ENCODE measurements at regions not wholly inside any gene's neighbourhood (a gene's known extent, or its start where the extent isn't known, plus 50 kb on each side); places are given as distances from the start of the nearest gene placed in this dataset.

DNA sequence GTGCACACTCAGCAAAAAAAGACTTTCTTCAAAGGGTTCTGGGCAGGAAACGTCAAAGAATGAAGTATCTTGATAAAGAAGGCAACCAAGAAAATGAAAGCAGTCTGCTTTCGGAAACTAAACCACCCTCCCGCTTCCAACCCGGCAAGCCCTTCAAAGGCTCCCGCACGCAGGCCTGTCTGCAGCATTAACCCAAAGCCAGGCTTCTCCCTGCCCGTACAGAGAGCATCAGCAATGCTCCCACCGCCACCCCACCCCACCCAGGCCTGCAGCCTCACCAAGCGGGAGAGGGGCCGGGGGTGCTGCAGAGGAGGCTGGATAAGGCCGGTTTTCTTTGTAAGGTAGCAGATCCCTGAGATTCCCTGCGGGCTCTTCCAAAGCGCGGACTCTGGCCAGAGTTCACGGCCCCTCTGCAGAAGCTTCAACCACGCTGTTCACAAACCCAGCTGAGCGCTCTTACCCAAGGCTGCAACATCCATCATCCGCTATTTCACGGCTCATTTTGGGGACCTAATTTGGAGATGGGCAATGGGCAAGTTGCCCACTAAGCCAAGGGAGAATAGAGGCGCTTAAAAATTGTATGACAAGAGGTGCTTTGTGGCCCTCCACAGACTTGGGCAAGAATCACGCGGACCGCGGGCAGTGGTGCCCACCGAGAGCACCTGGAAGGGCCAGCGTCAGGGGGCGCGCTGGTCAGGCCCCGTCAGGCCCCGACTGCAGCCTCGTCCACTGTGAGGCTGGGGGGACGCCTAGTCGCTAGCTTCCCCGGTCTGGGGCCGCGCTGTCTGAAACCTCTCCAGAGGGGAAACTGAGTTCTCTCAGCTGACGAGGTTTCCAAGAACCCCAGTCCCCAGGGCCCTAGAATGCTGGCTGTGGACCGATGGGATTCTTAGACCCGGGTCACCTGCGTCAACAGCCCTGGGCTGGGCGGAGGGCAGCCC is 225.4 kb upstream of the ID2 start:
- DNase-seq, result no peak

DNA sequence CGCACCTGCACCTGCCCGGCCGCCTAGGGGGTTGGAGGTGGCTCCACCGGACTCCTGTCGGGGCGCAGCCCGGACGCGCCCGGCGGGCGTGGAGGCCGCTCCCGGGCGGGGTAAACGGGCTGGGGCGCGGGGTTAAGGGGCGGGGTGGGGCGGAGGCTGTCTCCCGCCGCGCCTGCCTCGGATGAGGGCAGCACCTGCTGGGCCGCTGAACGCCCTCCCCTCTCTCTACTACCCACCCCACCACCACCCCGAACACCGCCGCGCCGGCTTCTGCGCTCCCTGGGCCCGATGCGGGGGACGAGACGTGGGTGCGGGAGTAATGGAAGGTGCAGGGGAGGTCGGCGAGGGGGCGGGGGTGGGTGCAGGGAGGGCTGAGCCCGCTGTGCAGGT is 224.8 kb upstream of the ID2 start:
- no peak for DNase-seq

DNA sequence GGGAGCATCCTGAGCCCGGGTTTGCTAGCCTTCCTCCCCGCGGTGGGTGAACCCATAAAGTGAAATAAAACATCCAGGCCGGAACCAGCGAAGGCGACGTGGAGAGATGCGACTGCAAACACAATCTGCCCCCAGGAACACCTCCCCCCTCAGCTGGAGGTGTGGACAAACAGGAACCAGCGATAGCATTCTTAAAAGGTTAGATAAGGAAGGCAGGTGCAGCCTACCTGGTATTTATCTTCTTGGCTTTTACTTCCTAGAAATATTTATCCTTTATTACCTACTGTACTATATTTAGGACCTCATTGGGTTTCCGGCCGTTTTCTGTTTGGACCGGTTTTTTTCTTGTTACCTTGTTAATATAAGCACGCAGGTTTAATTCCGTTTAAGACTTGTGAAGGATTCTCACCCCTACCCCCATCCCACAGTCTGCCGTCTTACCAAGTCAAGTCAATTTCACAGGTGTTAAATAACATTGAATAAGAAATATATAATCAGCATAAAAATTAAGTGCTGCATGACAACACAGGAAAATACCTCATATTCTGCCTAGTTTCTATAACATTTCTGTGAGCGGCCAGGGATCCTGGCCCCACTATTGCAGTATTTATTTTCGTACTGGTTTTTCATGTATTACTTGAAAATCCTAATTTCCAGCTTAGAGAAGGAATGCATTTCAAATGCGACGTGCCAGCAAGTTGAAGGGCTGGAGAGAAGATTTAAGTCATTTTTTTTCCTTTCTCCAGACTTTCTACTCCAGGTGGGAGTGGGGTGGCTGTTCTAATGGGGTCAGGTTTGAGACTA is 224.0 kb upstream of the ID2 start:
- no peak for DNase-seq

DNA sequence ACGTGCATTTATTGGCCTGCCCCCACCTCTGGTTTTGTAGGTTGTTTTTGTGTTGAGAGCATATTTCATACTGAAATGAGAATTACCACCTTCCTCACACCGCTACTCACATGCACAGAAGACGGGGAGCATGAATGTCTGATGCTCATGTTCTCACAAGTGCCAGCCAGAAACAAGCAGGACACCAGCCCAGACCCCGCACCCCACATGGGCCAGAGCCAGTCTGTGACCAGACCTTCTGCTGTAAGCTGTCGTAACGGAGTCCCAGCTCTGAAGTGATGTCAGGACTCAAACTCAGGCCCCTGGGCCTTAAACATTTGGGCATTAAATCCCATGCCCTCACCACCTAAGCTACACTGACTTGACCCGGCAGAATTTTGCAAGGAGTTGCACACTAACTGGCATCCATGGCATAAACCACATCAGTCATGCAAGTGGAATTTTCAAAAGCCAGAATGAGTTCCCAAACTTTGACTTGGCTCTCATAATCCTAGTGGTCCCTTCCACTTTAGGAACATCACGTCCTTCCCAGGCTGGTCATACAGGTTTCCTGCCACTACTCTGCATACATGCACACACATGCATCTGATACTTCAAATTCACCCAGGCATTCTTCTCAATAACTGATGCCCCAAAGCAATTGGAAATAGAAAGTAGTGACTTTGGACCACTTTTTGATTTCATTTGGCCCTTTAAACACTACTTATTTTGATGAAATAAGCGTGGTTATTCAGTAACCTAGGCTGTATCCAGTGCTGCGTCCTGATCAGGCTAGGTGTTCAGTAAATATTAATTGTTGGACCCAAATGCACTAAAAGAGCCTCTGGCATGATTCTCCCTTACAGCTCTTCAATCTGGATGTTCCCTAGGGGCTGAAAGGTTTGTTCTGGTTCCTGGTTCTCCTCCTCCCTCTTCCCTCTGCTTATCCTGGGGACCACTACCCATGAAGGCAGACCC is 223.1 kb upstream of the ID2 start:
- DNase-seq, result no peak

DNA sequence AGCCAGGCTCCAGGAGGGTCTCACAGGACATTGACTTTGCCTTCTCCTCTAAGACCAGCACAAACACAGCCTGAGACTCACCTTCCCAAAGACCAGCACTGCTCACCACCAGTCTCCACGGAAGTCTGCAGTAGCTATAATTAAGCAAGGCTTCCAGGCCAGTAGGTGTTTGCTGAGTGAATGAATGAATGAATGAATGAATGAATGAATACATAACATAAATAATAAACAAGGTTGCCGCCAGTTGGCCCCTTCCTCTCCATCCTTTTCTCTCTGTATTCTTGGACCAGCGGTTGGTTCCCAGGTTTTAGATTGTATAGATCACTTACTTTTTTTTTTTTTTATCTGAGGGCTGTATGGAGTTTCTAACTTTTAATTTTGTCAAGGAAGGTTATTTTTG is 222.4 kb upstream of the ID2 start:
- DNase-seq, result no peak

DNA sequence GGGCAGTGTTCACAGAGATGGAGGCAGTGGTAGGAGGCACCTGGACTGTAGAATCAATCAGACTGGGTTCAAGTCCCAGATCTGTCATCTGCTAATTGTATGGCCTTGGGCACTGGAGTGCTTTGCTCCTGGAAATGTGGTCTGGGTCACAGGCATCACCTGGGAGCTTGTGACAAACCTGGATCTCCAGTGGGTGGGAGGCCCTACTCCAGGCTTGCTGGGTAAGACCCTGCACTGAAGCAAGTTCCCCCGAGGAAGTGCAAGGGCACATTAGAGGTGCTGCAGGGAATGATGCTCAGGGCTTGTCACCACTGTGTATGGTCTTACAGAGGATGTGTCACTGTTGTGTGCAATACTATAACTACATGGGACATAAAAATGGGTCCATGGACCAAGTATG is 220.5 kb upstream of the ID2 start:
- DNase-seq, result no peak

DNA sequence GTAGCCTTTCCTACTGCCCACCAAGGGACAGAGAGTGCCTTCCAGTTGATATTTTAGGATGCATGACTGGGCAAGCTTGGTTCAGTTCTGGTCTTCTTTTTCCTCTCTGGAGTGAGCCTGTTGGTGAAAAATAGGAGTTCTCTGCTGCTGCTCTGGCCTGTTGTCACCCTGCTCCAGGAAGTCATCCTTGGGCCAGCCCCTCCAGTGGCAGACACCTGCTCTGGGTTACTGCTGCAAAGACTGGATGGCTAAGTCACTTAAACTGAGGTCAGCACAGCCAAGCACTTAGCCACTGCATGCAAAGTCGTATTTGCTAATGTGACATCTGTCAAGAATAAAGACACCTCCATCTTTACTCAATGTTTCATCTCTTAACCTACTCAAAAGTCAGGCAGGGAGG is 219.6 kb upstream of the ID2 start:
- no peak for DNase-seq

DNA sequence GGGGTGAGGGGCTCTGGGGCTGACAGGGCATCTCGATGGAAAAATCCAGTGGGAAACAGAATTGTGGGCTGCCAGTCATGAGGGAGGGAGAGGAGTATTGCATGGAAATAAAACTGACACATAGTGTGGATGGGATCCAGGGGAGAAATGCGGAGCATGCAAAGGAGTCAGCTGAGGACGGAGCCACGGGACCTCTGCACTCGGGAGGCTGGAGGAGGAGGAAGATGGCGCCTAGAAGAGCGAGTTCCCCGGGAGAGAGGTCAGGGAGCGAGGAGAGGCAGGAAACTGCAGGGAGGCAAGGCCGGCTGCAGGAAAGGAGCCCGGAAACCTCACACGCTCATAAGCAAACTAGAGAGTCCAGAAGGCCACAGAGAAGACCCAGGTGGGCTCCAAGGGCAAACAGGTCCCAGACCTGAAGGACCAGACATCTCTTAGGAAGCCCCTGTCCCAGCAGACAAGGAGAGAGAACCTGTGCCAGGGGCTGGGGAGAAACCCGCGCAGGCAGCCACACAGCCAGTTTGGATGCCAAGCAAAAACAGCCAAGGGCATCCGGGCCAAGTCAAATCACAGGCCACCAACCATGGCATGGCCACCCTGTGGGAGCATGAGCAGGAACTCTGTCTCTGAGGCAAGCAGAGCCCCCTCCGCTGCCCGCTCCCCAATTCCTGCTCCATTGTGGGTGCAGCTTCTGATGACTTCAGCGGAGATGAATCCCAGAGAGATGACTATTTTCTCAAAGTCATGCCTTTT is 218.8 kb upstream of the ID2 start:
- no peak for DNase-seq

DNA sequence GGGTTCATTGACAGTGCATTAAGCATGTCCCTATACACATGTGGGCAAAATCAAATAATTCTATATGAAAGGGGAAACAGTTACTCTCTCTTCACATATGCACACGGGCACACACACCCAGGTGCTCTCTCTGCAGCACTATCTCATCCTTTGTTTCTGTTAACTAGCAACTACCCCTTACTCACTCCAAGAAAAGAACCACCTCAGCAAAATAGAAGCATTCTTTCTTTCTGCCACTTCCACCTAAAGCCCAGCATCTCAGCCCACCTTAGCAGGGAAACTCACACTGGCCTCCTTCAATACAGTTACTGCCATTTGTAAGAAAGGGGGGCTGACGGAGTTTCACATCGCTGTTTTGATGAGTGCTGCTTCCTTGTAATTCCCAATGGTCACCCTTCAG is 216.3 kb upstream of the ID2 start:
- DNase-seq, result no peak

DNA sequence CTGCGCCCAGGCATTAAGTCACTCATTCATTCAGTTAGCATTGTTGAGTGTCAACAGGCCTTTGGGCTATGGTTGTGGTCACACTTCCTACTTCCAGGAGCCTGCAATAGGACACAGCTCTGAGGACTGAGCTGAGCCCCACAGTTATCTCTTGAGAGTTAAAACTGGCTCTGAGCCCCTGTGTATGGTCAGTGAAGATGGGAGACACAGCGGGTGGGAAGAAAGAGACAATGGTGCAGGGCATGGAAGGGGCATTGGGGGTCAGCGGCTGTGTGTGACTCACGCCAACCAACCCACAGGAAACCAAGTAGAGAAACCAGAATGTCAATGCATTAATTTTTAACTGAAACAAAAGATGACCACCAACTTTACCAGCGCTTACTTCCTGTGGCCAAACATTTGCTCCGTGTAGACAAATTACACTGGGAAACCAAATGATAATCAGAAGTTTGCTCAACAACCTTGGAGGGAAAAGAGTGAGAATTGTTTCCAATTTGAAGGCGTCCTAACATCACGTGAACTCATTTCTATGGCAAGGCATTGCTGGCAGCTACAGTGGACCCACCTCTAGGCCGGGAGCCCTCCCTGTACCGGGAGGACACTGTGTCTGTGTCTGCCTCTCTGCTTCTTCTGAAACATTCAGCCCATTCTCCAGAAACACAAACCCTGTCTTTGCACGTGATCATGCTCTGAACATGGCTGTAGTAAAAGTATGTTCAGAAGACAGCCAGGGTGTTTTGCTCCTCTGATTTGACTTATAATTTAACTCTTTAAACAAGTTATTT is 212.0 kb upstream of the ID2 start:
- peak; percentile 83 for DNase-seq

DNA sequence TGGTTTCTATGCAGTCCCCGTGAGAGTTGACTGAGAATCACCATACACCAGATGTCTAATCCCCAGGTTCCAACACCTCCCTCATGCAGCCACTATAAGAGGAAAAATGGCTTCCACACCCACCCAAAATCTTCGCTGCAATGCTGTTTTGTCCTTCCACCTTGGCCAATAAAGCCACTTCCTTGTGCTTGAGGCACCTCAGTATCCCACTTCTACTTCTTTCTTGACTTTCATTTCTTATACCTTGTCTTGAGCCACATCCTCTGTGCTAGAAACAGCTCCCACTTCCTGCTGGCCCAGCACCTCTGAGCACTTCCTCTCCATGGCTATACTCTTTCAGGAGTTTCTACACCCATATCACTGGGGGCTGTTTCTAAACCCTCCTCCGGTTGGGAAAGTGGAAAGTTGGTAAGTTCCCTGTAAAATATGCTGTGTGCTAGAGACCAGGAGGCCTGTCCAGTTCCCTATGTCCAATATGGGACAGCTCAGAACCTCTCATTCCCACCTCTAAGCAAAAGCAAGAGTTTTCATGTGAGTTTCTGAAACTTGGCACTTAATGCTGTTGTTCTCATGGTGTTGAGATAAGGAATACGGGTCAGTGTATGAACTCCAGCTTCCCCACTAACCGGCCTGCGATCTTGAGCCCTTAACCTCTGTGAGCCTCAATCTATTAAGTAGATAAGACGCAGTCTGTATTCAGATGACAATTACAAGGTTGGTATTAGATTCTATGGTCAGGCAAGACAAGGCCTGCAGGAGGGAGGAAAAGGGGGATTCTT is 209.1 kb upstream of the ID2 start:
- DNase-seq, result peak; percentile 82

DNA sequence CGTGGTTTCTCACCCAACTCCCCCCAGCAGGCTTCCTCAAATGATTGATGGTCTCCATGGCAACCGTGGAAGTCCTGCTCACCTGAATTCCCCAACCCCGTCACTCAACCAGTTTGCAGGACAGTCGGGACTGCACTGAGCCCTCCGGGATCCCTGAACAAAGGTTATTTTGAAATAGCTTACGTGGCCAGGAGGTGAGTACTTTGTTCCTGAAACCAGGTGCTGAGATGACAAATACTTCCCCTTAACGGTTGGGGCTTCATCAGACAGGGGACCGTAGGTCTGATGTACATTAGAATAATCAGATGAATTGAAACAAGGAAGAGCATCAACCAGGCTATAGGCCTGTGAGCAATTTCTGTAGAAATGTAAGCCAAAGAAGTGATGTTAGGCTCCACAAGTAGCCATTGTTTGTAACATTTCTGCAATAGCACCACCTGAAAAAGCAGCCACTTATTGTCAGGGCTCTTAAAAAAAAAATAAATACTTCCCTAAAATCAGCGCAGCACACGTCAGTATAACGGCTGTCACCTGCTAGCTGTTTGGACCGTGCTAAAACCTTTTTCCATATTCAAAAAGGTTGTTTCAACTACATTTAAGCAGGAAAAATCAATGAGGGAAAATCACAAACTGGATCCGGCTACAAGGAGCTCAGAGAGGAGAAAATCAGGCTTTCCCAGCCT is 206.4 kb upstream of the ID2 start:
- DNase-seq, result no peak

DNA sequence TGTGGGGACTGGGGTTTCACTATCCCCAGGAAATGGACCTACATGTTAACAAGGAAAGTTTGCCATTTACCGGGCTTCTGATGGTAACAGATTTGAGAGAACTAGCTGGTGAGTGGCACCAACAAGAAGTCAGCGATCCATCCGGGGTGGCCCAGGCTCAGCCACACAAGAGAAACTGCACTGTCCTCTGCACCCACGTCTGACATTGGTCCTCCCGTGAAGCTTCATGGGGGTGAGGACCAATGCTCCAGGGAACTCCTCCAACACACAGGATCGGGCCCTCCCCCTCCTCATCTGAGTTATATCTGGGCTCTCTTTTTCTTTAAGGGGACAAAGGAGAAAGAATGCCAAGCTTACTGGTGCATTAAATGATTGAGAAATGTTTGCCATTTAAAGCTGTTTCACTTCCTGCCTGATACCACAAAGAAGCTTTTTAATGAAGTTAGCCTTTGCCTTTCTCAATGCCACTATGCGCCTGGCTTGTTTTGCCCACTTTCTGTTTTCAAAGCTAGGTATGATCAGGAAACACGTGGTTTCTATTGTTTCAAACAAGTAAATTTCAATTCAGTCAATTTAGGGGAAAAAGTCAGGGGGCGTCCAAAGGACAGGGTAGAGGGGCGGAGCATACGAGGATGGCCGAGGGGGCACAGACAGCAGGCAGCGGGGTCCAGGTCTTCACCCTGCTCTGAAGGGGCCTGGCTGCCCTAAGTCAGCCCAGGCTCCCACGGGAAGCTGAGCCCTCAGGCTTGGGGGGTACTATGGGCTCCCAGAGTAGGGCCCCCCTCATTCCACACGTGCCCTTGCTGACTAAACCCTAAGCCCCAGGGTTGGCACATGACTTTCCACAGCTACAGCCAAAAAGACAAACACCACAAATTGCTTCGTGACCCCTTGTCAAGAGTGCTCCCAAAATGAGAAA is 204.0 kb upstream of the ID2 start:
- peak; percentile 96 for DNase-seq

DNA sequence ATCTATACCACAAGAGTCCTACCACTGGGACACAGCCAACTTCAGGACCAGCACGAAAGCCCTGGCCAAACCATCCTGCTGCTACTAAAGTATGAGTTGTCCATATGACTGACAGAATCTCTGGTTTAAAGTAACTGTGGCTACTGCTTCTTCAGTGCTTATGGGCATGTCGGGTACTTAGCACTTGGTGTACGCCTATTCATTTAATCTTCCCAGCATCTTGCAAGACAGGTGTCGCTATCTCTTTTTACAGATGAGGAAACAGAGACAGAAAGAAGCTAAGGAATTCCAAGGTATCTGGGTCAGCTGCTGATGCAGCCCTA is 203.4 kb upstream of the ID2 start:
- no peak for DNase-seq

DNA sequence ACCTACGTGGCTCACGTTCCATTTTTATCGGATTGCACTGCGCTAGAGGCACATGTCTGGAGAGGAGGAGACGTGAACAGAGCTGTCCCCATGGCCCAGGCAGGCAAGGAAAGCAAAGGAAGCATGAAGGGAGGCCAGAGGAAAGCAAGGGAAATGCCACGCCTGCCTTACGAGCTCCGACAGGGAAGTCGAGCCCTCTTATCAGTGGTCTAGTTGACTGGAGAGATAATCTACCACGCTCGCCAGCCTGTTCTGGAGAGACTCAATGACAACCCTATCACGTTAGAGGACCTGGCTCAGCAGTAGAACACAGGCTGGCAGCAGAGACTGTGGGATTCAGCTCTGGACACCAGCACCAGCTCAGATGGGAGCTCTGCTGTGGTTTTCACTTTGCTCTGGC is 202.6 kb upstream of the ID2 start:
- no peak for DNase-seq

DNA sequence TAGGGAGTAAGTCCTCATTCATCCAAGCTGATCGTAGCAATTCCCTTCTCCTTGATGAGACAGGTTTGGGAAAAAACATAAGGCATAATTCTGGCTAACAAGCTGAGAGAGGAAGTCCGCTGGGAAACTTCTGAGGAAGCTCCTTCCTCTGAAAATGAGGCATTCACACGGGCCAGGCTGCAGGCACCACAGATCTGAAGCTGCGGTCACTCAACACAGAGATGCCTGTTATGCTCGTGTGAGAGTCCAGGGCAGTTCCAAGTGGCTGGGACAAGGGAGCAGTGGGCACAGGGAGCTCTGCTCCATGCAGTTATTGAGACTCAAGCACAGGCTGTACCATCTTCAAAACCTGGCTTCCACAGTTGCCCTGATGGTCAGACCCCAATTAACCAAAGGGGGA is 200.9 kb upstream of the ID2 start:
- no peak for DNase-seq

DNA sequence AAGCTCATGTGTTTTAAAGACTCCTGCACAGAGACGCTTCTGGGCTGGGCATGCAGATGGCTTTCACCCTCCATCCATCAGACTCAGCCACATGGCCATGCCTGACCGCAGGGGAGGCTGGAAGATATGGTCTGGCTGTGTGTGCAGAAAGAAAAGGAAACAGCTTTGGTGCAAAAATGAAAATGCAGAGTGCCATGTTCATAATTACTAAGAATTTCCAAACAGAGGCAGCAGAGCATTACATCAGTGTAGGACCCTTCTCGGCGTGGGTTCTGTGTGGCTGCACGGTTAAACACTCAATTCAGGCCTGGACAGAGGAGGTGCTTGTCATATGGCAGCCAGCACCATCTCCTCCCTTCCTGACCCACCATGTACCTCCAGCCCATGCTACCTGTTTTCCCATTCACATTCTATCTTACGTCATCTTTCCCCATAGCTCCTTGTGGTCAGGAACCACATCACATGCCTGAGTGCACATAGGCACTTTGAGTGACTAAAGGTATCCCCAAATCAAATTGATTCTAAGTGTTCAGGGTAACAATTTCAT is 200.3 kb upstream of the ID2 start:
- DNase-seq, result no peak

DNA sequence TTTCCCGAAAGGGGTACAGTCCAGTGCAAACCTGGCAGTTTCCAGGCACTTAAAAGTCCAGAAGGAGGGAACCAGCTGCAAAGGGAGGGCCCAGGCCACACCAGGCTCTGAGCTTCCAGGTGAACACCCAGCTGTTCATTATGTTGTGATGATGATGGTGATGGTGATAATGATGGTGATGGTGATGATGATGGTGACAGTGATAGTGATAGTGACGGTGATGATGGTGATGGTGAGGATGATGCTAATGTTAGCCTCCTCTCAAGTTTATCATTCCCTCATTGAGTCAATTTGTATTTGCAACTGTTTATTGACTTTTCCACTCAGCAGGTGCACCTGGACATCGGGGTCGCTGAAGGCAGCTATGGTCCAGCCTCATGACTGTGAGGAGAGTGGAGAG is 199.4 kb upstream of the ID2 start:
- DNase-seq, result no peak
